HL-60 (cell line): ENCODE measurements at regions not wholly inside any gene's neighbourhood (a gene's known extent, or its start where the extent isn't known, plus 50 kb on each side); places are given as distances from the start of the nearest gene placed in this dataset.

Source experiments
- DNase-seq, 2 experiments: peaks; one replicate each; pipeline ENCODE4 v3.0.0-alpha.2; 2010 to 2020; ENCODE audit warnings: low read depth in 1 of 2, low spot score in 1 of 2
- H3K27ac ChIP-seq: fragments of 250-450 bp; sonication (Bioruptor Pico); replicated peaks from 2 replicates; pipeline ENCODE4 v1.5.1; 2020; ENCODE audit warnings: mild to moderate bottlenecking, moderate library complexity
- H3K27me3 ChIP-seq: fragments of 250-450 bp; sonication (Bioruptor Pico); 2 replicates; pipeline ENCODE4 v1.5.1; 2021; ENCODE audit warnings: mild to moderate bottlenecking, moderate library complexity; ENCODE audit not compliant: insufficient read depth, poor library complexity, severe bottlenecking
- H3K4me3 ChIP-seq: replicated peaks from 2 replicates; pipeline ENCODE4 v1.5.1; 2011; ENCODE audit warnings: mild to moderate bottlenecking, control low read depth, low read length; ENCODE audit not compliant: insufficient read depth
- GABPA ChIP-seq: IDR thresholded peaks from 2 replicates; pipeline ENCODE4 v1.6.1; 2012; ENCODE audit warnings: low read depth
- POLR2AphosphoS5 ChIP-seq: IDR thresholded peaks from 2 replicates; pipeline ENCODE4 v1.6.1; 2012; ENCODE audit warnings: low read depth
- SPI1 ChIP-seq: IDR thresholded peaks from 2 replicates; pipeline ENCODE4 v1.6.1; 2012; ENCODE audit warnings: low read depth, mild to moderate bottlenecking, borderline replicate concordance
- TF ChIP-seq, protein P1 (sequence below): IDR thresholded peaks from 2 replicates; pipeline ENCODE4 v1.6.1; 2012; ENCODE audit warnings: low read depth; ENCODE audit not compliant: insufficient replicate concordance
- TF ChIP-seq, protein P2 (sequence below): IDR thresholded peaks from one replicate; pipeline ENCODE4 v1.5.1; 2011; ENCODE audit warnings: low read length, control low read depth, inconsistent platforms; ENCODE audit not compliant: insufficient read depth

DNA sequence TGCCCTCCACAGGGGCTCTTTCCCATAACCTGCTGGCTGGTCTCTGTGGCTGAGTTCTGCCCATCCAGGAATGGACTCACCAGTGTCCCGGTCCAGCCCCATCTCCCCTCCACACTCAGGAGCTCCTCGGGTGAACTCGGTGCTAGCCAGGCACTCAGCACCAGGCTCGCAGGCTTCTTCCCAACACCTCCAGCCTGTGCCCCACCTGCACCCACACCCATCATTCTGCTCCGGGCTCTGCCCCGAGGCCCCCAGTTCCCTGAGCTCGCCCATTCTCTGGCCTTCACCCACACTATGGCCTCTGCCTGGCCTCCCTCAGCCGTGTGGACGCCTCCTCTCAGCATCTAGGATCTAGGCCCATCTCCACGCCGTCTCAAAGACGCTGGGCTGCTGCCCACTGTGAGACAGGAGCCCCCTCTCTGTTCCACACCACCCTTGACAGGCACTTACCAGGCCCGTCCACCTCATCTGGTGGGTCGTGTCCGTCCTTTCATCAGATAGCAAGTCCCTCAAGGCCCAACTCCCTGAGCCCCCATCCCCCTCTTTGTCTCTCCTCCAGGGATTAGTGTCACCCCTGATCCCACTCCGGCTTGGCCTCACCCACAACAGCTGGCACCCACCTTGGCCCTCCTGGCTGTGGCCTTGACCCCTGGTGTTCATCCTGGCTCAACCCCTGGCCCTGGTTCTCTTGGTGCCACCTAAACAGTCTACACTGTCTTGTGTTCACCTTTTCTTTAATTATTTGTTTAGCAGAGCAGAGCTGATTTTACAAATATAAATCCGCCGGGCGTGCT is 76.0 kb upstream of the FAM20C start:
- TF ChIP-seq, protein P1, sequence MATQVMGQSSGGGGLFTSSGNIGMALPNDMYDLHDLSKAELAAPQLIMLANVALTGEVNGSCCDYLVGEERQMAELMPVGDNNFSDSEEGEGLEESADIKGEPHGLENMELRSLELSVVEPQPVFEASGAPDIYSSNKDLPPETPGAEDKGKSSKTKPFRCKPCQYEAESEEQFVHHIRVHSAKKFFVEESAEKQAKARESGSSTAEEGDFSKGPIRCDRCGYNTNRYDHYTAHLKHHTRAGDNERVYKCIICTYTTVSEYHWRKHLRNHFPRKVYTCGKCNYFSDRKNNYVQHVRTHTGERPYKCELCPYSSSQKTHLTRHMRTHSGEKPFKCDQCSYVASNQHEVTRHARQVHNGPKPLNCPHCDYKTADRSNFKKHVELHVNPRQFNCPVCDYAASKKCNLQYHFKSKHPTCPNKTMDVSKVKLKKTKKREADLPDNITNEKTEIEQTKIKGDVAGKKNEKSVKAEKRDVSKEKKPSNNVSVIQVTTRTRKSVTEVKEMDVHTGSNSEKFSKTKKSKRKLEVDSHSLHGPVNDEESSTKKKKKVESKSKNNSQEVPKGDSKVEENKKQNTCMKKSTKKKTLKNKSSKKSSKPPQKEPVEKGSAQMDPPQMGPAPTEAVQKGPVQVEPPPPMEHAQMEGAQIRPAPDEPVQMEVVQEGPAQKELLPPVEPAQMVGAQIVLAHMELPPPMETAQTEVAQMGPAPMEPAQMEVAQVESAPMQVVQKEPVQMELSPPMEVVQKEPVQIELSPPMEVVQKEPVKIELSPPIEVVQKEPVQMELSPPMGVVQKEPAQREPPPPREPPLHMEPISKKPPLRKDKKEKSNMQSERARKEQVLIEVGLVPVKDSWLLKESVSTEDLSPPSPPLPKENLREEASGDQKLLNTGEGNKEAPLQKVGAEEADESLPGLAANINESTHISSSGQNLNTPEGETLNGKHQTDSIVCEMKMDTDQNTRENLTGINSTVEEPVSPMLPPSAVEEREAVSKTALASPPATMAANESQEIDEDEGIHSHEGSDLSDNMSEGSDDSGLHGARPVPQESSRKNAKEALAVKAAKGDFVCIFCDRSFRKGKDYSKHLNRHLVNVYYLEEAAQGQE, result no peak
- TF ChIP-seq, protein P2, sequence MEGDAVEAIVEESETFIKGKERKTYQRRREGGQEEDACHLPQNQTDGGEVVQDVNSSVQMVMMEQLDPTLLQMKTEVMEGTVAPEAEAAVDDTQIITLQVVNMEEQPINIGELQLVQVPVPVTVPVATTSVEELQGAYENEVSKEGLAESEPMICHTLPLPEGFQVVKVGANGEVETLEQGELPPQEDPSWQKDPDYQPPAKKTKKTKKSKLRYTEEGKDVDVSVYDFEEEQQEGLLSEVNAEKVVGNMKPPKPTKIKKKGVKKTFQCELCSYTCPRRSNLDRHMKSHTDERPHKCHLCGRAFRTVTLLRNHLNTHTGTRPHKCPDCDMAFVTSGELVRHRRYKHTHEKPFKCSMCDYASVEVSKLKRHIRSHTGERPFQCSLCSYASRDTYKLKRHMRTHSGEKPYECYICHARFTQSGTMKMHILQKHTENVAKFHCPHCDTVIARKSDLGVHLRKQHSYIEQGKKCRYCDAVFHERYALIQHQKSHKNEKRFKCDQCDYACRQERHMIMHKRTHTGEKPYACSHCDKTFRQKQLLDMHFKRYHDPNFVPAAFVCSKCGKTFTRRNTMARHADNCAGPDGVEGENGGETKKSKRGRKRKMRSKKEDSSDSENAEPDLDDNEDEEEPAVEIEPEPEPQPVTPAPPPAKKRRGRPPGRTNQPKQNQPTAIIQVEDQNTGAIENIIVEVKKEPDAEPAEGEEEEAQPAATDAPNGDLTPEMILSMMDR, result no peak
- TF ChIP-seq SPI1 (no peak), POLR2AphosphoS5 (no peak), GABPA (no peak)
- Histone ChIP-seq H3K4me3 (no peak overlapping the region), H3K27me3 (no peaks in the 10 kb centered on the region), H3K27ac (peak overlapping the region; percentile 93)
- DNase-seq, result no peak

DNA sequence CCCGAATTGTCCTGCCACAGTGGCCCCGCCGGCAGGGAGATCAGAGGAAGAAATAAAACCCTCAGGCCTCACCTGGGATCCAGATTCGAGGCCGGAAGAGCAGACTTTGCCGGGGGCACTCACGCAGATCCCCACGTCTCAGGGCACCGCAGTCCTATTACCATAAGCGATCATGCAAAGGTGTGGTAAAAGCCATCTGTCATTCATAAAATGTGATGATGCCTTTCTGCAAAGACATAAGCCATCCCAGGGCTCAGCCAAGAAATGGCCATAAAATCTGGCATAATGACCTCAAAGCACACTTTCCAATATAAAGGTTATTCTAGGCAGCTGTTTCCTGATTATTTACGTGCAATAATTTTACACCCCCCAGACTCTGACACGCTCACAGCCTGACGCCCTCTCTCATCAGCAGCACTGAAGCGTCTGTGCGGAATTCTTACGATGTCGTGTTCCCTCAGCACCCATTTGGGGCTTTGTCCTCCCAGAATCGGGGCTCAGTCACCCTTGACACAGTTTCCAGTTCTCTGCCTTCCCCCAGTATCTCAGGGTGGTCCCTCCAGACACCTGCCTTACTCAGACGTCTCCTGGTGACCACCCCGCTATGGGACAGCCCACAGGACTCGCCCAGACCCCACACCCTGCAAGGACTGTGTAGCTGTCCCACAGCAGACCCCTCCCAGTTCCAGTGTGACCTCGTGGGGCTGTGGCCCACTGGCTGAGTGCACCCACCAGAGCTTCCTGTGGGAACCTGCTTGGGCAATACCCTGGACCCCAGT is 74.3 kb upstream of the FAM20C start:
- TF ChIP-seq, protein P1, result no peak
- TF ChIP-seq GABPA, result no peak
- TF ChIP-seq, protein P2, result no peak
- no peak for TF ChIP-seq POLR2AphosphoS5
- TF ChIP-seq SPI1, result no peak
- DNase-seq, result no peak

DNA sequence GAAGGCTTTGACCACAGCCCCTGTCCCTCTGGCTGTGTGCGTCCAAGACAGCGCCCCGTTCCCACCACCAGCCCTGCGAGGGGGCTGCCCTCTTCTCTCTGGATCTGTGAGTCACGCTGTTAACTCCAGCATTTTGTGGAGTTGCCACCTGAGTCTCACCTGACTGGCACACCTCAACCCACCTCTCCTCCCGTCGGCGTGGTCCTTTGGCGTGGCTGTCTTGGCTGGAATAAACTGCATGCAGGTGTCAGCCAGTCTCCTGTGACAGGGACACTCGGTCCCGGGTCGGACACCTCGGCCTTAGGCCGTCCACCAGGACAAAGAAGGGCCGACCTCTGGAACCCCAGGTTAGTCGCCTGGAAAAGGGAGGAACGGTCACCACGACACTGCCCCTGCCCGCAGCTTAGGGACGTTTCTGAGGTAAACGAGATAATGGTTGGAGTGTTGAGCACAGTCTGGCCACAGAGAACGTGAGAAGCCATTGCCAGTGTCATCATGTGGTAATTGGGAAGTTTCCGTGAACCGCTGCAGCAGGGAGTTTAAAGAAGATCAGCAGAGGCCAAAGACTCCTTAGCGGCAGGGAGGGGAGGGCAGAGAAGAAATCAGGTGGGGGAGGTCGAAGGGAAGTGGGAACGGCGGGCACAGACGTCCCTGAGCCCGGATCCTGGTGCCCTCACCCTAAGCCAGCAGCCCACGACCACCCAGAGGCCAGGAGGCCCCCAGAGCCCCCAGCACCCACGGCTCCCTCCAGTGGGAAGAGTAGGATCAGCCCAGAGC is 73.6 kb upstream of the FAM20C start:
- DNase-seq, result peak; percentile 53 to 80
- peak overlapping the region; percentile 99 for H3K27ac ChIP-seq
- TF ChIP-seq GABPA, result no peak
- TF ChIP-seq, protein P2, result no peak
- no peak for TF ChIP-seq POLR2AphosphoS5
- peak; percentile 23; the same call in 1 of the 2 replicates for TF ChIP-seq SPI1
- no peak overlapping the region for H3K4me3 ChIP-seq
- H3K27me3 ChIP-seq, result no peaks in the 10 kb centered on the region

More for the DNA sequence above, 74.3 kb upstream of the FAM20C start:
- Histone ChIP-seq H3K27me3 (no peaks in the 10 kb centered on the region), H3K27ac (peak overlapping the region; percentile 99), H3K4me3 (no peak overlapping the region)
